GM12874 (cell line): ENCODE measurements at regions not wholly inside any gene's neighbourhood (a gene's known extent, or its start where the extent isn't known, plus 50 kb on each side); places are given as distances from the start of the nearest gene placed in this dataset.

ENCODE experiments used
- TF ChIP-seq, protein P1 (sequence below): IDR thresholded peaks from 2 replicates; pipeline ENCODE4 v1.5.1; 2011; ENCODE audit warnings: low read depth, mild to moderate bottlenecking, control low read depth, low read length, moderate library complexity; ENCODE audit not compliant: insufficient read depth

DNA sequence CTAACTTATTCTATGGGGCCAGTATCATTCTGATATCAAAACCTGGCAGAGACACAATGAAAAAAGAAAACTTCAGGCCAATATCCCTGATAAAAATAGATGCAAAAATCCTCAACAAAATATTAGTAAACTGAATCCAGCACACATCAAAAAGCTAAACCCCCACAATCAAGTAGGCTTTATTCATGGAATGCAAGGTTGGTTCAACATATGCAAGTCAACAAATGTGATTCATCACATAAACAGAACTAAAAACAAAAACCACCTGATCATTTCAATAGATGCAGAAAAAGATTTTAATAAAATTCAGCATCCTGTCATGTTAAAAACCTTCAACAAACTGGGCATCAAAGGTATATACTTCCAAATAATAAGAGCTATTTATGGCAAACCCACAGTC, 133.9 kb upstream of the SSTR4 start:
- TF ChIP-seq, protein P1, sequence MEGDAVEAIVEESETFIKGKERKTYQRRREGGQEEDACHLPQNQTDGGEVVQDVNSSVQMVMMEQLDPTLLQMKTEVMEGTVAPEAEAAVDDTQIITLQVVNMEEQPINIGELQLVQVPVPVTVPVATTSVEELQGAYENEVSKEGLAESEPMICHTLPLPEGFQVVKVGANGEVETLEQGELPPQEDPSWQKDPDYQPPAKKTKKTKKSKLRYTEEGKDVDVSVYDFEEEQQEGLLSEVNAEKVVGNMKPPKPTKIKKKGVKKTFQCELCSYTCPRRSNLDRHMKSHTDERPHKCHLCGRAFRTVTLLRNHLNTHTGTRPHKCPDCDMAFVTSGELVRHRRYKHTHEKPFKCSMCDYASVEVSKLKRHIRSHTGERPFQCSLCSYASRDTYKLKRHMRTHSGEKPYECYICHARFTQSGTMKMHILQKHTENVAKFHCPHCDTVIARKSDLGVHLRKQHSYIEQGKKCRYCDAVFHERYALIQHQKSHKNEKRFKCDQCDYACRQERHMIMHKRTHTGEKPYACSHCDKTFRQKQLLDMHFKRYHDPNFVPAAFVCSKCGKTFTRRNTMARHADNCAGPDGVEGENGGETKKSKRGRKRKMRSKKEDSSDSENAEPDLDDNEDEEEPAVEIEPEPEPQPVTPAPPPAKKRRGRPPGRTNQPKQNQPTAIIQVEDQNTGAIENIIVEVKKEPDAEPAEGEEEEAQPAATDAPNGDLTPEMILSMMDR, result no peak

DNA sequence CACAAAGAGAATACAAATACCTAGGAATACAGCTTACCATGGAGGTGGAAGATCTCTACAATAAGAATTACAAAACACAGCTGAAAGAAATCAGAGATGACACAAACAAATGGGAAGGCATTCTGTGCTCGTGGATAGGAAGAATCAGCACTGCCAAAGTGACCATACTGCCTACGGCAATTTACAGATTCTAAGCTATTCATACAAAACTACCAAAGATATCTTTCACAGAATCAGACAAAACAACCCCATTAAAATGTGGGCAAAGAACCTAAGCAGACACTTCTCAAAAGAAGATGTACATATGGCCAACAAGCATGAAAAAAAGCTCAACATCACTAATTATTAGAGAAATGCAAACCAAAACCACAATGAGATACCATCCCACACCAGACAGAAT, 133.2 kb upstream of the SSTR4 start:
- TF ChIP-seq, protein P1, result no peak

DNA sequence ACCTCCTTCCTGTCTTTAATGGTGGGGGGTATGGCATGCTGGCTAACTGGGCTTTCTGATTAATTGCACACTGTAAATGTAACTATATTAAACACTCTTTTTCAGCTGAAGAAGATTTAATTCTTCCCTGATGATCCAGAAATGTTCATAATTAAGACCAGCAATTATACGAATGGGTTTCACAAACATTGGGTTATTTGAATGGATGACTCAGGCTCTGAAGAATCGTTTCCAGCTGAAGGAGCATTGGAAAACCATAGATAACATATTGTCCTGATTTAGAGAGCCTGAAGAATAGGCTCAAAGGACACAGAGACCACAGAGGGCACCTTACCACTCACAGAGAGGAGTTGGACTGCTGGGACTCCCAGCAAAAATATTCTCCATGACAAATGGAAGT, 130.7 kb upstream of the SSTR4 start:
- TF ChIP-seq, protein P1, result no peak

DNA sequence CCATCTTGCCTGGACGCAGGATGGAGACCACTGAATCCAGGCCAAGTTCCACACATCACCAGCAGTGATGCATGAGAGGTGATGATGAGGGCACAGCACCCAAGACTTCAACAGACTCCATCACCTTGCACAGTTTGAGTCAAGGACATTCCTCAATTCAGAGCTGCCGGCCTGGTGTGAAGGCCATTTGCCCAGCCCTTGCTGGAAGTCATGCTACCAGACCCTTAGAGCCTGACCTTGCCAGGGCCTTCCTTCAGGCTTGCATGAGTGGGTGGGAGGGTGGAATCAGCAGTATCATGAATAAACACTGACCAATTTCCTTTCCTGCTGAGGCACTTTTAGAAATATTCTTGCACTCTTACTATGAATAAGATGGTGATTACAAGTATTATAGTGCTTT, 130.2 kb upstream of the SSTR4 start:
- TF ChIP-seq, protein P1, result no peak

DNA sequence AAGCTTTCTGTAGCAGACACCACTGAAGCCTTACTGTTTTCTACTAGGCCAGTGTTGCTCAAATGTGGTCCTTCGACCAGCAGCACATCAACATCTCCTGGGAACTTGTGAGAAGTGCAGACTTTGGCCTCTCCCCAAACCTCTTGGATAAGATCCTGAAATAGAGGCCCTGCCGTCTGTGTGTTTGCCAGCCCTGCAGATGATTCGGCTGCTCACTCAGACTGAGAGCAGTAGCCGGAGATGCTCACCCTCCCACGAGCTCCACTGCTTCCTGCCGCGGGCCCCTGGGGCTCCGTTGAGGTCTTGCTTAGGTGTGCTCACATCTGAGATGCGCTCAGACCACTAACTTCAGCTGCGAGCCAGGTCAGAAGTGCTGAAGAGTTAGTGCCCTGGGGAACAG, 129.5 kb upstream of the SSTR4 start:
- TF ChIP-seq, protein P1, result no peak

DNA sequence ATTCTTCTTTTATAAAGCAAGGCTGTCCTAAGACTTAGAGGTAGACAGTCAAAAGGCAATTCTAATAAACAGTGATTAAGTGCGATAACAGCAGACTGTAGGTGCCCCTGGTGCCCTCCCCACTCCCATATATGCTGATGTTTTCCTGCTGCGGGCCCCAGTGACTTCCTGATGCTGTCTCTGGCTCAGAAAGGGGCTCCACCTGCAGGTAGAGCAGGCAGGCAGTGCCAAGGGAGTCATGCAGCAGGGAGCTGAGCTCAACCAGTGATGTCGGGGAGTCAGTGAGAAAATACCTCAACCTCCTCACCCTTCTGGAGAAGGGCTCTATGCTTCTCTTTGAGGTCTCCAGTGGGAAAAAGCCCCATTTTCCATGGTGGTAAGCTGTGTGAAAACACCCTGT, 126.7 kb upstream of the SSTR4 start:
- TF ChIP-seq, protein P1, result no peak

DNA sequence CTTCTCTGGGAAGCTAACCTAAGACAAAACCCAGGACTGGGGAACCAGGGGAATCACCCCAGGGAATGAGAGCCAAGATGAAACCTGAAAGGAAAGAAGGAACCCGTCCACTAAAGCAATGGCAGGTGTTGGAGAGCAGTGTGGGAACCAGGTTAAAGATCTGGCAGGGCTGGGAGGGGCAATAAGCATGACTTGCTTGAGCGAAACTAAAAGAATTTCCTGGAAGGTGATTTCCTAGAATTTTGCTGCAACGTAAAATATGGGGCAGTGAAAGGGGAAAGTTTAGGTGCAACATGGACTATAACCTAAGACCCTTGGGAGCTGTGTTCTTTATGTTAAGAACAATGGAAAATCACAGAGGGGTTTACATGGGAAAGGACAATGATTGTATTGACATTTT, 126.2 kb upstream of the SSTR4 start:
- TF ChIP-seq, protein P1, result no peak

DNA sequence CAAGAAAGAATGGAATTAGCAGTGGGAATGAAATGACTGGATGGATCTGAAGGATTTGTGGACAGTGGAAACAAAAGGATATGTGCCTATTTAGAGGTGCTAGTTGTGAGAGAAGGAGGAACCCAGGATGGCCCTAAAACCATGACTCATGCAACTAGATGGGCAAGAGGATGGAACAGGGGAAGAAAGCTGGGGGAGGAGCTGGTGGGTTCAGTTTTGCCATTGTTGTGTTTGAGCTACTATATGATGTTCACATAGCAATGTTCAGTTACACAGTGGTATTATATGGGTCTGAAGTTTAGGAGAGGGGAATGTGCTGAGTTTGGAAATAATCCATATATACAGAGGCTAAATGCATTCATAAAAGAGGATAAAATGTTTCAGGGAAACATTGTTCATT, 125.7 kb upstream of the SSTR4 start:
- TF ChIP-seq, protein P1, result no peak
